Neural progenitor cell (in vitro differentiated cells): ENCODE measurements at regions not wholly inside any gene's neighbourhood (a gene's known extent, or its start where the extent isn't known, plus 50 kb on each side); places are given as distances from the start of the nearest gene placed in this dataset.
A peak's percentile ranks its signal among the peaks of the same experiment; 100 is the strongest.

ENCODE experiments used
- CTCF ChIP-seq: fragments of 200-600 bp; sonication (generic); IDR thresholded peaks from 2 replicates; pipeline ENCODE4 v1.5.1; 2017; ENCODE audit warnings: antibody characterized with exemption, mild to moderate bottlenecking
- EZH2 ChIP-seq: fragments of 200-600 bp; sonication (generic); IDR thresholded peaks from 2 replicates; pipeline ENCODE4 v1.6.1; 2017; ENCODE audit warnings: antibody characterized with exemption, mild to moderate bottlenecking, moderate library complexity

- peak; percentile 75 for TF ChIP-seq CTCF
- no peak for TF ChIP-seq EZH2
These were observed 300.0 kb downstream of the AEBP2 start for GRCh38 chr12:19739195-19739776.
